ENCODE measurements at regions not wholly inside any gene's neighbourhood (a gene's known extent, or its start where the extent isn't known, plus 50 kb on each side); places are given as distances from the start of the nearest gene placed in this dataset.

DNA sequence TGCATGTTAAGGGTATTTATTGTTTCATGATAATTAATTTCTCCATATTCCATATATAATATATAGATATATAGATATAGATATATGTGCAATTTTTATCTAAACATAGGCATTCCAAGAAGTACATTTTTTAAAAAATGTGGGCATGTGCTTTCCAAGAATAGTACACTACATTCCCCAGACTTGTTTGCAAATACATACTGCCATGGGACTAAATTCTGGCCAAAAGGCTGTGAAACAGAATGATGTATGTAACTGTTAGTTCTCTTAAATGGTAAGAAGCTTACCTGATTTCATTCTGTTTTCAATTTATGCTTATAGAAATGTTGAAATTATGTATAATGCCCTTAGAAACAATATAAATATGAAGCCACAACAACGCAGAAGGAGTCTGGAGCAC is 503.2 kb upstream of the SPRY2 start:
- no peaks in the 10 kb centered on the region for H3K4me1 ChIP-seq (ENCODE audit: control insufficient read depth, insufficient read depth, low read length)
- intact Hi-C loops (cut with micrococcal nuclease; ENCODE audit: unreplicated experiment) = no loop called here
- no peak overlapping the region for H3K27ac ChIP-seq (ENCODE audit: control insufficient read depth, insufficient read depth)
- SMC1A ChIA-PET (ENCODE audit: uncharacterized antibody, unreplicated experiment) = interaction anchor here (0.9 kb wide), 1 partner anchor 46 kb away, joined by 4 read pairs; no protein-coding TSS in a partner anchor
- H3K4me2 ChIP-seq (ENCODE audit: control insufficient read depth, insufficient read depth) = no peak overlapping the region
- H3K9me3 ChIP-seq (replicated peaks; ENCODE audit: control insufficient read depth, insufficient read depth, low read length) = no peaks in the 10 kb centered on the region
- no TSS peak for BruUV-seq (replicated peaks)
- in situ Hi-C loops (cut with MboI) = no loop called here
- FAIRE-seq (no peak), ATAC-seq (no peak), DNase-seq (ENCODE audit: low read depth, low spot score) (no peak)
- RAD21 ChIA-PET (ENCODE audit: unreplicated experiment) = no interaction called here
- no peak for TF ChIP-seq ATF7 (IDR thresholded peaks at IDR 0.05; ENCODE audit: low read depth)
- TF ChIP-seq RAD51 (IDR thresholded peaks at IDR 0.05) = no peak
- TF ChIP-seq, protein P1, sequence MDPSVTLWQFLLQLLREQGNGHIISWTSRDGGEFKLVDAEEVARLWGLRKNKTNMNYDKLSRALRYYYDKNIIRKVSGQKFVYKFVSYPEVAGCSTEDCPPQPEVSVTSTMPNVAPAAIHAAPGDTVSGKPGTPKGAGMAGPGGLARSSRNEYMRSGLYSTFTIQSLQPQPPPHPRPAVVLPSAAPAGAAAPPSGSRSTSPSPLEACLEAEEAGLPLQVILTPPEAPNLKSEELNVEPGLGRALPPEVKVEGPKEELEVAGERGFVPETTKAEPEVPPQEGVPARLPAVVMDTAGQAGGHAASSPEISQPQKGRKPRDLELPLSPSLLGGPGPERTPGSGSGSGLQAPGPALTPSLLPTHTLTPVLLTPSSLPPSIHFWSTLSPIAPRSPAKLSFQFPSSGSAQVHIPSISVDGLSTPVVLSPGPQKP (IDR thresholded peaks at IDR 0.05; ENCODE audit: low read depth, low read length) = no peak
- TF ChIP-seq MYB (IDR thresholded peaks at IDR 0.05; ENCODE audit: borderline replicate concordance, low read depth, low read length) = no peak
- no peak for TF ChIP-seq PML (IDR thresholded peaks at IDR 0.05; ENCODE audit: low read length)
- TF ChIP-seq, protein P2, sequence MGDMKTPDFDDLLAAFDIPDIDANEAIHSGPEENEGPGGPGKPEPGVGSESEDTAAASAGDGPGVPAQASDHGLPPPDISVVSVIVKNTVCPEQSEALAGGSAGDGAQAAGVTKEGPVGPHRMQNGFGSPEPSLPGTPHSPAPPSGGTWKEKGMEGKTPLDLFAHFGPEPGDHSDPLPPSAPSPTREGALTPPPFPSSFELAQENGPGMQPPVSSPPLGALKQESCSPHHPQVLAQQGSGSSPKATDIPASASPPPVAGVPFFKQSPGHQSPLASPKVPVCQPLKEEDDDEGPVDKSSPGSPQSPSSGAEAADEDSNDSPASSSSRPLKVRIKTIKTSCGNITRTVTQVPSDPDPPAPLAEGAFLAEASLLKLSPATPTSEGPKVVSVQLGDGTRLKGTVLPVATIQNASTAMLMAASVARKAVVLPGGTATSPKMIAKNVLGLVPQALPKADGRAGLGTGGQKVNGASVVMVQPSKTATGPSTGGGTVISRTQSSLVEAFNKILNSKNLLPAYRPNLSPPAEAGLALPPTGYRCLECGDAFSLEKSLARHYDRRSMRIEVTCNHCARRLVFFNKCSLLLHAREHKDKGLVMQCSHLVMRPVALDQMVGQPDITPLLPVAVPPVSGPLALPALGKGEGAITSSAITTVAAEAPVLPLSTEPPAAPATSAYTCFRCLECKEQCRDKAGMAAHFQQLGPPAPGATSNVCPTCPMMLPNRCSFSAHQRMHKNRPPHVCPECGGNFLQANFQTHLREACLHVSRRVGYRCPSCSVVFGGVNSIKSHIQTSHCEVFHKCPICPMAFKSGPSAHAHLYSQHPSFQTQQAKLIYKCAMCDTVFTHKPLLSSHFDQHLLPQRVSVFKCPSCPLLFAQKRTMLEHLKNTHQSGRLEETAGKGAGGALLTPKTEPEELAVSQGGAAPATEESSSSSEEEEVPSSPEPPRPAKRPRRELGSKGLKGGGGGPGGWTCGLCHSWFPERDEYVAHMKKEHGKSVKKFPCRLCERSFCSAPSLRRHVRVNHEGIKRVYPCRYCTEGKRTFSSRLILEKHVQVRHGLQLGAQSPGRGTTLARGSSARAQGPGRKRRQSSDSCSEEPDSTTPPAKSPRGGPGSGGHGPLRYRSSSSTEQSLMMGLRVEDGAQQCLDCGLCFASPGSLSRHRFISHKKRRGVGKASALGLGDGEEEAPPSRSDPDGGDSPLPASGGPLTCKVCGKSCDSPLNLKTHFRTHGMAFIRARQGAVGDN (IDR thresholded peaks at IDR 0.05) = no peak
- TF ChIP-seq CHD2 (IDR thresholded peaks at IDR 0.05; ENCODE audit: borderline replicate concordance, low read depth, low read length) = no peak
- TF ChIP-seq RFX5 (IDR thresholded peaks at IDR 0.05; ENCODE audit: low read depth, low read length) = no peak
- TF ChIP-seq, protein P3, sequence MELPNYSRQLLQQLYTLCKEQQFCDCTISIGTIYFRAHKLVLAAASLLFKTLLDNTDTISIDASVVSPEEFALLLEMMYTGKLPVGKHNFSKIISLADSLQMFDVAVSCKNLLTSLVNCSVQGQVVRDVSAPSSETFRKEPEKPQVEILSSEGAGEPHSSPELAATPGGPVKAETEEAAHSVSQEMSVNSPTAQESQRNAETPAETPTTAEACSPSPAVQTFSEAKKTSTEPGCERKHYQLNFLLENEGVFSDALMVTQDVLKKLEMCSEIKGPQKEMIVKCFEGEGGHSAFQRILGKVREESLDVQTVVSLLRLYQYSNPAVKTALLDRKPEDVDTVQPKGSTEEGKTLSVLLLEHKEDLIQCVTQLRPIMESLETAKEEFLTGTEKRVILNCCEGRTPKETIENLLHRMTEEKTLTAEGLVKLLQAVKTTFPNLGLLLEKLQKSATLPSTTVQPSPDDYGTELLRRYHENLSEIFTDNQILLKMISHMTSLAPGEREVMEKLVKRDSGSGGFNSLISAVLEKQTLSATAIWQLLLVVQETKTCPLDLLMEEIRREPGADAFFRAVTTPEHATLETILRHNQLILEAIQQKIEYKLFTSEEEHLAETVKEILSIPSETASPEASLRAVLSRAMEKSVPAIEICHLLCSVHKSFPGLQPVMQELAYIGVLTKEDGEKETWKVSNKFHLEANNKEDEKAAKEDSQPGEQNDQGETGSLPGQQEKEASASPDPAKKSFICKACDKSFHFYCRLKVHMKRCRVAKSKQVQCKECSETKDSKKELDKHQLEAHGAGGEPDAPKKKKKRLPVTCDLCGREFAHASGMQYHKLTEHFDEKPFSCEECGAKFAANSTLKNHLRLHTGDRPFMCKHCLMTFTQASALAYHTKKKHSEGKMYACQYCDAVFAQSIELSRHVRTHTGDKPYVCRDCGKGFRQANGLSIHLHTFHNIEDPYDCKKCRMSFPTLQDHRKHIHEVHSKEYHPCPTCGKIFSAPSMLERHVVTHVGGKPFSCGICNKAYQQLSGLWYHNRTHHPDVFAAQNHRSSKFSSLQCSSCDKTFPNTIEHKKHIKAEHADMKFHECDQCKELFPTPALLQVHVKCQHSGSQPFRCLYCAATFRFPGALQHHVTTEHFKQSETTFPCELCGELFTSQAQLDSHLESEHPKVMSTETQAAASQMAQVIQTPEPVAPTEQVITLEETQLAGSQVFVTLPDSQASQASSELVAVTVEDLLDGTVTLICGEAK (IDR thresholded peaks at IDR 0.05; ENCODE audit: borderline replicate concordance) = no peak
- TF ChIP-seq ZNF384 (IDR thresholded peaks at IDR 0.05; ENCODE audit: borderline replicate concordance, low read depth, low read length) = no peak
- TF ChIP-seq SUPT20H (IDR thresholded peaks at IDR 0.05; ENCODE audit: borderline replicate concordance, control insufficient read depth, low read depth, low read length) = no peak
- TF ChIP-seq, protein P4, sequence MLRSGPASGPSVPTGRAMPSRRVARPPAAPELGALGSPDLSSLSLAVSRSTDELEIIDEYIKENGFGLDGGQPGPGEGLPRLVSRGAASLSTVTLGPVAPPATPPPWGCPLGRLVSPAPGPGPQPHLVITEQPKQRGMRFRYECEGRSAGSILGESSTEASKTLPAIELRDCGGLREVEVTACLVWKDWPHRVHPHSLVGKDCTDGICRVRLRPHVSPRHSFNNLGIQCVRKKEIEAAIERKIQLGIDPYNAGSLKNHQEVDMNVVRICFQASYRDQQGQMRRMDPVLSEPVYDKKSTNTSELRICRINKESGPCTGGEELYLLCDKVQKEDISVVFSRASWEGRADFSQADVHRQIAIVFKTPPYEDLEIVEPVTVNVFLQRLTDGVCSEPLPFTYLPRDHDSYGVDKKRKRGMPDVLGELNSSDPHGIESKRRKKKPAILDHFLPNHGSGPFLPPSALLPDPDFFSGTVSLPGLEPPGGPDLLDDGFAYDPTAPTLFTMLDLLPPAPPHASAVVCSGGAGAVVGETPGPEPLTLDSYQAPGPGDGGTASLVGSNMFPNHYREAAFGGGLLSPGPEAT (IDR thresholded peaks at IDR 0.05; ENCODE audit: low read depth) = no peak
- TF ChIP-seq EP300 (IDR thresholded peaks at IDR 0.05; ENCODE audit: borderline replicate concordance in 1 of 2, control insufficient read depth in 1 of 2, low read depth in 2 of 2, low read length in 2 of 2) = no peak
- TF ChIP-seq CHD4 (IDR thresholded peaks at IDR 0.05) = no peak
- POLR2A ChIA-PET = no interaction called here
- H3K79me2 ChIP-seq (ENCODE audit: control insufficient read depth, insufficient read depth, low read length) = no peaks in the 10 kb centered on the region
- 38% methylated on average over 1 of the region's 1 CpG for WGBS (ENCODE audit: insufficient coverage, insufficient replicate concordance, low lambda C conversion rate, missing lambda C conversion rate)
- no peaks in the 10 kb centered on the region for H3K36me3 ChIP-seq (ENCODE audit: control insufficient read depth in 2 of 2, insufficient read depth in 2 of 2, low read length in 1 of 2)
- no peaks in the 10 kb centered on the region for H3K27me3 ChIP-seq (replicated peaks in 1 of 2; ENCODE audit: control insufficient read depth in 2 of 2, insufficient read depth in 2 of 2, low read length in 1 of 2)
- no peak overlapping the region for H3K9ac ChIP-seq (ENCODE audit: control insufficient read depth, insufficient read depth, low read length)
- CTCF ChIA-PET = interaction anchor here (1.0 kb wide), 1 partner anchor 46 kb away, joined by 3 read pairs; no protein-coding TSS in a partner anchor
- no peak overlapping the region for H3K4me3 ChIP-seq
- no peaks in the 10 kb centered on the region for H4K20me1 ChIP-seq (ENCODE audit: control insufficient read depth, insufficient read depth)
- no peak overlapping the region for H2AFZ ChIP-seq (ENCODE audit: control insufficient read depth, low read depth, low read length)

Measured in GM12878 (cell line).